Vagina (tissue), 2 donors: ENCODE measurements at regions not wholly inside any gene's neighbourhood (a gene's known extent, or its start where the extent isn't known, plus 50 kb on each side); places are given as distances from the start of the nearest gene placed in this dataset.

Experiments used
- POLR2AphosphoS5 ChIP-seq, 2 donors: sonication (generic); formaldehyde crosslinking; IDR thresholded peaks; one replicate each; pipeline ENCODE4 v1.9.0; 2017; ENCODE audit warnings: antibody characterized with exemption in 2 of 2, mild to moderate bottlenecking in 2 of 2, low read depth in 1 of 2; ENCODE audit not compliant: insufficient read depth in 1 of 2
- TF ChIP-seq, protein P1 (sequence below), 3 experiments: fragments of 450-650 bp in 2 of 3; fragments of 200-600 bp in 1 of 3; sonication (generic) in 1 of 3; IDR thresholded peaks; one replicate each; pipeline ENCODE4 v1.5.1; 2017 to 2019; ENCODE audit warnings: antibody characterized with exemption in 3 of 3, mild to moderate bottlenecking in 2 of 3, moderate library complexity in 2 of 3

DNA sequence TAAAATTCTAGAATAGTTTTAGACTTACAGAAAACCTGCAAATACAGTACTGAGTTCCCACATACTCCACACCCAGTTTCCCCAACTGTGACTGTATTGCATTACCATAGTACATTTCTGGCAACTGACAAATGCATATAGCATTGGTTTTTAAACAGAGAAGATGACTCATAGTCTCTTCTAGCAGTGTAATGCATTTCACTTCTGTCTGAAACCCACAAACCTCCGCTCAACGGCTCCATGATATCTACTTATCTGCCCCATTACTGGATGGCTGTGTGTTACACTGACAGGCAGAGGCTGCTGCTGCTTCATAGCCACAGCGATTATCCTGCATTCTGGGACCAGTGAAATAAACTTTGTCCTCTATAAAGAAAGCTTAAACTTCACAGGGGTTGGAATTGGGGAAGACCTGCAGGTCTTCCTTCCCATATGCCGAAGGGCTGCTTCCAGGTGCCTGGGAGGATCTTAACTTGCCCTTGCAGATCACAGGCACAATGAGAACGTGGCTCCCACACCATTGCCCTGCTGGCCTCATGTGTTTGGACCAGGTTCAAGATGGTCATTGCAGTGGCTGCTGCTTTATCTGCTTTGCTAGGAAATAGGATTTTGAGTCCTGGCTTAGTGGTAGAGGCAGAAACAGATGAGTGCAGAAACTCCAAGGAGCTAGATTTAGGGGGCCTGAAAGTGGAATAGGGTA is 742.6 kb upstream of the HS6ST1 start:
- TF ChIP-seq, protein P1, sequence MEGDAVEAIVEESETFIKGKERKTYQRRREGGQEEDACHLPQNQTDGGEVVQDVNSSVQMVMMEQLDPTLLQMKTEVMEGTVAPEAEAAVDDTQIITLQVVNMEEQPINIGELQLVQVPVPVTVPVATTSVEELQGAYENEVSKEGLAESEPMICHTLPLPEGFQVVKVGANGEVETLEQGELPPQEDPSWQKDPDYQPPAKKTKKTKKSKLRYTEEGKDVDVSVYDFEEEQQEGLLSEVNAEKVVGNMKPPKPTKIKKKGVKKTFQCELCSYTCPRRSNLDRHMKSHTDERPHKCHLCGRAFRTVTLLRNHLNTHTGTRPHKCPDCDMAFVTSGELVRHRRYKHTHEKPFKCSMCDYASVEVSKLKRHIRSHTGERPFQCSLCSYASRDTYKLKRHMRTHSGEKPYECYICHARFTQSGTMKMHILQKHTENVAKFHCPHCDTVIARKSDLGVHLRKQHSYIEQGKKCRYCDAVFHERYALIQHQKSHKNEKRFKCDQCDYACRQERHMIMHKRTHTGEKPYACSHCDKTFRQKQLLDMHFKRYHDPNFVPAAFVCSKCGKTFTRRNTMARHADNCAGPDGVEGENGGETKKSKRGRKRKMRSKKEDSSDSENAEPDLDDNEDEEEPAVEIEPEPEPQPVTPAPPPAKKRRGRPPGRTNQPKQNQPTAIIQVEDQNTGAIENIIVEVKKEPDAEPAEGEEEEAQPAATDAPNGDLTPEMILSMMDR (IDR thresholded peaks at IDR 0.05), result no peak
- TF ChIP-seq POLR2AphosphoS5 (IDR thresholded peaks at IDR 0.05; ENCODE audit: insufficient read depth in 1 of 2, low read depth in 1 of 2), result no peak
